Thyroid gland (tissue), 4 donors: ENCODE measurements at regions not wholly inside any gene's neighbourhood (a gene's known extent, or its start where the extent isn't known, plus 50 kb on each side); places are given as distances from the start of the nearest gene placed in this dataset.

Source experiments
- CTCF ChIP-seq, 6 experiments: fragments of 200-600 bp in 3 of 6; fragments of 450-650 bp in 3 of 6; sonication (generic) in 3 of 6; IDR thresholded peaks; one replicate each; pipeline ENCODE4 v1.5.1; 2016 to 2019; ENCODE audit warnings: antibody characterized with exemption in 6 of 6, mild to moderate bottlenecking in 2 of 6, inconsistent platforms in 1 of 6, moderate library complexity in 1 of 6
- POLR2A ChIP-seq, 2 donors: fragments of 450-650 bp; IDR thresholded peaks; one replicate each; pipeline ENCODE4 v1.6.1; 2017; ENCODE audit warnings: antibody characterized with exemption in 2 of 2, mild to moderate bottlenecking in 2 of 2, moderate library complexity in 1 of 2

GRCh38 chr10:108348215-108348614 is 1183.7 kb upstream of the SORCS1 start:
- TF ChIP-seq CTCF (IDR thresholded peaks at IDR 0.05) = no peak
- TF ChIP-seq POLR2A (IDR thresholded peaks at IDR 0.05) = no peak
